ENCODE measurements at regions not wholly inside any gene's neighbourhood (a gene's known extent, or its start where the extent isn't known, plus 50 kb on each side); places are given as distances from the start of the nearest gene placed in this dataset.

GRCh38 chr6:148285205-148285604, 57.4 kb upstream of the SASH1 start:
- H3K4me1 ChIP-seq (ENCODE audit: low read depth), result peaks cover 17% of the 10 kb centered on the region
- no peak for TF ChIP-seq CTCF (IDR thresholded peaks at IDR 0.05; ENCODE audit: low read depth, low read length)
- H3K9me3 ChIP-seq (ENCODE audit: low read depth), result no peaks in the 10 kb centered on the region
- no peaks in the 10 kb centered on the region for H3K27me3 ChIP-seq
- no peaks in the 10 kb centered on the region for H3K36me3 ChIP-seq
- DNase-seq (ENCODE audit: low read depth in 1 of 2, low spot score in 1 of 2), result no peak
- H3K4me3 ChIP-seq, result no peak overlapping the region
- no peak overlapping the region for H3K27ac ChIP-seq

GRCh38 chr6:148286563-148286962, 56.1 kb upstream of the SASH1 start:
- no peak for DNase-seq (ENCODE audit: low read depth in 1 of 2, low spot score in 1 of 2)
- no peak for TF ChIP-seq CTCF (IDR thresholded peaks at IDR 0.05; ENCODE audit: low read depth, low read length)
- Histone ChIP-seq H3K9me3 (ENCODE audit: low read depth) (no peaks in the 10 kb centered on the region), H3K4me3 (no peak overlapping the region), H3K27ac (no peak overlapping the region), H3K4me1 (ENCODE audit: low read depth) (peaks cover 20% of the 10 kb centered on the region), H3K36me3 (no peaks in the 10 kb centered on the region), H3K27me3 (no peaks in the 10 kb centered on the region)

- TF ChIP-seq CTCF (IDR thresholded peaks at IDR 0.05; ENCODE audit: low read depth, low read length), result no peak
- peaks cover 20% of the 10 kb centered on the region for H3K4me1 ChIP-seq (ENCODE audit: low read depth)
- no peaks in the 10 kb centered on the region for H3K36me3 ChIP-seq
- DNase-seq (ENCODE audit: low read depth in 1 of 2, low spot score in 1 of 2), result no peak
- H3K4me3 ChIP-seq, result no peak overlapping the region
- H3K27me3 ChIP-seq, result no peaks in the 10 kb centered on the region
- no peaks in the 10 kb centered on the region for H3K9me3 ChIP-seq (ENCODE audit: low read depth)
- no peak overlapping the region for H3K27ac ChIP-seq
Measured at GRCh38 chr6:148287623-148288333, 54.9 kb upstream of the SASH1 start.

GRCh38 chr6:148288541-148288940, 54.1 kb upstream of the SASH1 start:
- Histone ChIP-seq H3K4me1 (ENCODE audit: low read depth) (peaks cover 20% of the 10 kb centered on the region), H3K27me3 (no peaks in the 10 kb centered on the region), H3K9me3 (ENCODE audit: low read depth) (no peaks in the 10 kb centered on the region), H3K27ac (no peak overlapping the region), H3K36me3 (no peaks in the 10 kb centered on the region), H3K4me3 (no peak overlapping the region)
- DNase-seq (ENCODE audit: low read depth in 1 of 2, low spot score in 1 of 2), result peak in 1 of 2 donors; percentile 27
- no peak for TF ChIP-seq CTCF (IDR thresholded peaks at IDR 0.05; ENCODE audit: low read depth, low read length)

GRCh38 chr6:148289153-148289552, 53.5 kb upstream of the SASH1 start:
- Histone ChIP-seq H3K27me3 (no peaks in the 10 kb centered on the region), H3K27ac (no peak overlapping the region), H3K9me3 (ENCODE audit: low read depth) (no peaks in the 10 kb centered on the region), H3K4me3 (no peak overlapping the region), H3K4me1 (ENCODE audit: low read depth) (peaks cover 20% of the 10 kb centered on the region), H3K36me3 (no peaks in the 10 kb centered on the region)
- no peak for DNase-seq (ENCODE audit: low read depth in 1 of 2, low spot score in 1 of 2)
- no peak for TF ChIP-seq CTCF (IDR thresholded peaks at IDR 0.05; ENCODE audit: low read depth, low read length)

Measured in cardiac muscle cell (in vitro differentiated cells and primary cell).